Adrenal gland (tissue), 5 donors: ENCODE measurements at regions not wholly inside any gene's neighbourhood (a gene's known extent, or its start where the extent isn't known, plus 50 kb on each side); places are given as distances from the start of the nearest gene placed in this dataset.

Experiments
- CTCF ChIP-seq, 6 experiments: fragments of 450-650 bp in 4 of 6; fragments of 200-600 bp in 2 of 6; sonication (generic) in 1 of 6; IDR thresholded peaks; 1 replicate in 5 of 6; 2 replicates in 1 of 6; pipeline versions ENCODE4 v1.5.1 to v1.8.0; 2016 to 2021; ENCODE audit warnings: antibody characterized with exemption in 6 of 6, mild to moderate bottlenecking in 2 of 6, moderate library complexity in 1 of 6
- POLR2A ChIP-seq, 2 donors: fragments of 450-650 bp; IDR thresholded peaks; one replicate each; pipeline ENCODE4 v1.6.1; 2017; ENCODE audit warnings: antibody characterized with exemption in 2 of 2, mild to moderate bottlenecking in 2 of 2, moderate library complexity in 1 of 2
- donor health status: DM: no; HTN: no; CAD: no.

- TF ChIP-seq CTCF (IDR thresholded peaks at IDR 0.05): no peak
- TF ChIP-seq POLR2A (IDR thresholded peaks at IDR 0.05): no peak
Measured at GRCh38 chrY:12615733-12616446, 85.1 kb upstream of the USP9Y start.
